GM23338 (cell line): ENCODE measurements at regions not wholly inside any gene's neighbourhood (a gene's known extent, or its start where the extent isn't known, plus 50 kb on each side); places are given as distances from the start of the nearest gene placed in this dataset.

Source experiments
- ATAC-seq: fragments of 200-7000 bp; cut with Tn5 transposase; 3 replicates; pipeline ENCODE4 v1.9.1; 2020
- DNase-seq: peaks from one replicate; pipeline ENCODE4 v3.0.0-alpha.2; 2015; ENCODE audit warnings: low spot score
- H2AFZ ChIP-seq: fragments of 200-600 bp; sonication (generic); 2 replicates; pipeline ENCODE4 v1.8.0; 2016; ENCODE audit warnings: antibody characterized with exemption, mild to moderate bottlenecking, moderate library complexity
- H3F3A ChIP-seq: fragments of 200-600 bp; sonication (generic); replicated peaks from 2 replicates; pipeline ENCODE4 v1.8.0; 2017; ENCODE audit warnings: antibody characterized with exemption, mixed run types, low read depth
- H3K27ac ChIP-seq: fragments of 200-600 bp; sonication (generic); 2 replicates; pipeline ENCODE4 v1.6.1; 2016; ENCODE audit warnings: low read depth
- H3K27me3 ChIP-seq: fragments of 200-600 bp; sonication (generic); 2 replicates; pipeline ENCODE4 v1.8.0; 2016; ENCODE audit warnings: mild to moderate bottlenecking, mixed run types, moderate library complexity; ENCODE audit not compliant: insufficient read depth
- H3K36me3 ChIP-seq: fragments of 200-600 bp; sonication (generic); 2 replicates; pipeline ENCODE4 v1.8.0; 2016; ENCODE audit warnings: mild to moderate bottlenecking; ENCODE audit not compliant: insufficient read depth
- H3K4me1 ChIP-seq: fragments of 200-600 bp; sonication (generic); 2 replicates; pipeline ENCODE4 v1.8.0; 2016; ENCODE audit warnings: mild to moderate bottlenecking, moderate library complexity; ENCODE audit not compliant: insufficient read depth
- H3K4me2 ChIP-seq: fragments of 200-600 bp; sonication (generic); 2 replicates; pipeline ENCODE4 v1.7.1; 2017; ENCODE audit warnings: mixed run types
- H3K4me3 ChIP-seq: fragments of 200-600 bp; sonication (generic); 2 replicates; pipeline ENCODE4 v1.6.1; 2016; ENCODE audit warnings: mixed run types
- H3K79me2 ChIP-seq: fragments of 200-600 bp; sonication (generic); replicated peaks from 2 replicates; pipeline ENCODE4 v1.8.0; 2017; ENCODE audit warnings: mild to moderate bottlenecking; ENCODE audit not compliant: insufficient read depth
- H3K9me2 ChIP-seq: fragments of 200-600 bp; sonication (generic); 2 replicates; pipeline ENCODE4 v1.8.0; 2017; ENCODE audit not compliant: insufficient read depth
- H4K20me1 ChIP-seq: fragments of 200-600 bp; sonication (generic); replicated peaks from 2 replicates; pipeline ENCODE4 v1.8.0; 2017; ENCODE audit warnings: mild to moderate bottlenecking; ENCODE audit not compliant: insufficient read depth
- H3K27ac Mint-ChIP-seq: 2 replicates; pipeline ENCODE4 v1.8.0; 2020; ENCODE audit warnings: inconsistent platforms, mild to moderate bottlenecking, moderate library complexity, mixed read lengths
- H3K27me3 Mint-ChIP-seq: 3 replicates; pipeline ENCODE4 v1.8.0; 2022; ENCODE audit warnings: low read depth, mild to moderate bottlenecking, moderate library complexity, mixed read lengths, inconsistent platforms; ENCODE audit not compliant: insufficient read depth, poor library complexity
- H3K36me3 Mint-ChIP-seq: 3 replicates; pipeline ENCODE4 v1.8.0; 2021; ENCODE audit warnings: low read depth, mild to moderate bottlenecking, inconsistent platforms, moderate library complexity, mixed read lengths
- H3K4me1 Mint-ChIP-seq: 3 replicates; pipeline ENCODE4 v1.8.0; 2020; ENCODE audit warnings: mild to moderate bottlenecking, inconsistent platforms, mixed read lengths
- H3K4me3 Mint-ChIP-seq: 3 replicates; pipeline ENCODE4 v1.8.0; 2021; ENCODE audit warnings: moderate library complexity, mild to moderate bottlenecking, inconsistent platforms, mixed read lengths
- H3K9me3 Mint-ChIP-seq: 3 replicates; pipeline ENCODE4 v1.8.0; 2020; ENCODE audit warnings: moderate library complexity, mild to moderate bottlenecking, inconsistent platforms, mixed read lengths
- EZH2 ChIP-seq: fragments of 200-600 bp; sonication (generic); IDR thresholded peaks from one replicate; pipeline ENCODE4 v1.8.0; 2017; ENCODE audit warnings: antibody characterized with exemption, mild to moderate bottlenecking, low read depth; ENCODE audit not compliant: unreplicated experiment
- NANOG ChIP-seq: IDR thresholded peaks from 2 replicates; pipeline ENCODE4 v1.6.1; 2016; ENCODE audit warnings: antibody characterized with exemption, borderline replicate concordance
- REST ChIP-seq: IDR thresholded peaks from one replicate; pipeline ENCODE4 v1.6.1; 2018; ENCODE audit warnings: antibody characterized with exemption; ENCODE audit not compliant: unreplicated experiment
- ZNF114 ChIP-seq: fragments of 250-450 bp; sonication (Bioruptor Pico); IDR thresholded peaks from 2 replicates; pipeline ENCODE4 v1.5.0; 2020; ENCODE audit warnings: mild to moderate bottlenecking, moderate library complexity
- ZNF331 ChIP-seq: fragments of 250-450 bp; sonication (Bioruptor Pico); IDR thresholded peaks from 2 replicates; pipeline ENCODE4 v1.5.0; 2020; ENCODE audit warnings: low read depth, mild to moderate bottlenecking, moderate library complexity
- ZNF462 ChIP-seq: fragments of 250-450 bp; sonication (Bioruptor Pico); IDR thresholded peaks from 2 replicates; pipeline ENCODE4 v1.5.0; 2020; ENCODE audit warnings: mild to moderate bottlenecking, moderate library complexity

GRCh38 chr1:104294259-104294658, 544.6 kb downstream of the AMY1C start (continued):
- TF ChIP-seq ZNF462 (CRISPR knock-in tag) = no peak
- no peak for TF ChIP-seq ZNF114

- Histone ChIP-seq H3K36me3 (no peaks in the 10 kb centered on the region), H3K9me2 (no peaks in the 10 kb centered on the region), H3K4me3 (no peak overlapping the region), H3K27ac (no peak overlapping the region), H3K27me3 (no peaks in the 10 kb centered on the region), H2AFZ (0 out of 2 replicates have a peak overlapping the region, but pooled peaks have one; percentile 30), H3K4me2 (no peak overlapping the region), H3K4me1 (peaks cover 6% of the 10 kb centered on the region; the same call in 1 of the 2 replicates), H3K79me2 (no peaks in the 10 kb centered on the region), H3F3A (no peaks in the 10 kb centered on the region), H4K20me1 (no peaks in the 10 kb centered on the region)
- H3K36me3 Mint-ChIP-seq = no peaks in the 10 kb centered on the region
- H3K4me1 Mint-ChIP-seq = peaks cover 7% of the 10 kb centered on the region
- no peak overlapping the region for H3K27ac Mint-ChIP-seq
- DNase-seq (no peak), ATAC-seq (no peak)
- no peaks in the 10 kb centered on the region for H3K9me3 Mint-ChIP-seq
- H3K4me3 Mint-ChIP-seq = no peak overlapping the region
- no peaks in the 10 kb centered on the region for H3K27me3 Mint-ChIP-seq
- no peak for TF ChIP-seq ZNF462 (CRISPR knock-in tag)
- TF ChIP-seq NANOG = no peak
- TF ChIP-seq ZNF331 (CRISPR knock-in tag) = no peak
- TF ChIP-seq EZH2 = no peak
- TF ChIP-seq REST = no peak
Measured at GRCh38 chr1:104295511-104295910, 545.8 kb downstream of the AMY1C start.
